ENCODE measurements at regions not wholly inside any gene's neighbourhood (a gene's known extent, or its start where the extent isn't known, plus 50 kb on each side); places are given as distances from the start of the nearest gene placed in this dataset.

DNA sequence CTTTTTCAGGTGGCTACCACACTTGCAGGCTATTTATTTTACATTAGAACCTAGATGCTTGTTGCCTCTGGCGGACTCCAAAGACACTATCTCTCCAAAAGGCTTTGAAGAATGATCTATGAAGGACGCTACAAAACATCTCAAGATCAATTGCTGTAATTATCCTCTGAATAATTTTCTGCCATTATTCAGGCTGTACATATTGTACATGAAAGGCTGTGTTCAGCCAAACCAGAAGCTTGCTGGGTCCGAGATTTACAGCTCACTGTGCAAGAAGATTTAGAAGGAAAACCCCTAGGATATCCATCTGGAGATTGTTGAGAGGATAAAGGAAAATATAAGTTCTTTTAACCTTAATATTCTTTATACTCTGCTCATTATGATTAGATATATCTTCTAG, 523.6 kb upstream of the PLXNA2 start:
- no peak overlapping the region for H3K4me2 ChIP-seq
- ATAC-seq (no peak), DNase-seq (ENCODE audit: low spot score) (no peak)
- no peaks in the 10 kb centered on the region for H4K20me1 ChIP-seq (replicated peaks; ENCODE audit: insufficient read depth)
- H3K9me3 Mint-ChIP-seq = no peaks in the 10 kb centered on the region; the same call in 2 of the 3 replicates
- no peak overlapping the region for H3K4me3 Mint-ChIP-seq
- no peaks in the 10 kb centered on the region; the same call in 1 of the 2 replicates for H3K9me2 ChIP-seq (ENCODE audit: insufficient read depth)
- H3K27ac ChIP-seq (ENCODE audit: low read depth) = no peak overlapping the region
- H3K36me3 ChIP-seq (ENCODE audit: insufficient read depth) = no peaks in the 10 kb centered on the region
- no peak overlapping the region for H2AFZ ChIP-seq
- H3K4me1 Mint-ChIP-seq = peaks cover 4% of the 10 kb centered on the region; the same call in 2 of the 3 replicates
- H3F3A ChIP-seq (replicated peaks; ENCODE audit: low read depth) = no peaks in the 10 kb centered on the region
- H3K79me2 ChIP-seq (replicated peaks; ENCODE audit: insufficient read depth) = no peaks in the 10 kb centered on the region
- TF ChIP-seq, protein P1, sequence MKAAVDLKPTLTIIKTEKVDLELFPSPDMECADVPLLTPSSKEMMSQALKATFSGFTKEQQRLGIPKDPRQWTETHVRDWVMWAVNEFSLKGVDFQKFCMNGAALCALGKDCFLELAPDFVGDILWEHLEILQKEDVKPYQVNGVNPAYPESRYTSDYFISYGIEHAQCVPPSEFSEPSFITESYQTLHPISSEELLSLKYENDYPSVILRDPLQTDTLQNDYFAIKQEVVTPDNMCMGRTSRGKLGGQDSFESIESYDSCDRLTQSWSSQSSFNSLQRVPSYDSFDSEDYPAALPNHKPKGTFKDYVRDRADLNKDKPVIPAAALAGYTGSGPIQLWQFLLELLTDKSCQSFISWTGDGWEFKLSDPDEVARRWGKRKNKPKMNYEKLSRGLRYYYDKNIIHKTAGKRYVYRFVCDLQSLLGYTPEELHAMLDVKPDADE (IDR thresholded peaks at IDR 0.05) = no peak
- TF ChIP-seq STAT1 (IDR thresholded peaks at IDR 0.05; ENCODE audit: unreplicated experiment) (no peak), ZNF331 (CRISPR knock-in tag; IDR thresholded peaks at IDR 0.05; ENCODE audit: low read depth) (no peak), NANOG (IDR thresholded peaks at IDR 0.05; ENCODE audit: borderline replicate concordance) (no peak), EZH2 (IDR thresholded peaks at IDR 0.05; ENCODE audit: low read depth, unreplicated experiment) (no peak)
- TF ChIP-seq, protein P2, sequence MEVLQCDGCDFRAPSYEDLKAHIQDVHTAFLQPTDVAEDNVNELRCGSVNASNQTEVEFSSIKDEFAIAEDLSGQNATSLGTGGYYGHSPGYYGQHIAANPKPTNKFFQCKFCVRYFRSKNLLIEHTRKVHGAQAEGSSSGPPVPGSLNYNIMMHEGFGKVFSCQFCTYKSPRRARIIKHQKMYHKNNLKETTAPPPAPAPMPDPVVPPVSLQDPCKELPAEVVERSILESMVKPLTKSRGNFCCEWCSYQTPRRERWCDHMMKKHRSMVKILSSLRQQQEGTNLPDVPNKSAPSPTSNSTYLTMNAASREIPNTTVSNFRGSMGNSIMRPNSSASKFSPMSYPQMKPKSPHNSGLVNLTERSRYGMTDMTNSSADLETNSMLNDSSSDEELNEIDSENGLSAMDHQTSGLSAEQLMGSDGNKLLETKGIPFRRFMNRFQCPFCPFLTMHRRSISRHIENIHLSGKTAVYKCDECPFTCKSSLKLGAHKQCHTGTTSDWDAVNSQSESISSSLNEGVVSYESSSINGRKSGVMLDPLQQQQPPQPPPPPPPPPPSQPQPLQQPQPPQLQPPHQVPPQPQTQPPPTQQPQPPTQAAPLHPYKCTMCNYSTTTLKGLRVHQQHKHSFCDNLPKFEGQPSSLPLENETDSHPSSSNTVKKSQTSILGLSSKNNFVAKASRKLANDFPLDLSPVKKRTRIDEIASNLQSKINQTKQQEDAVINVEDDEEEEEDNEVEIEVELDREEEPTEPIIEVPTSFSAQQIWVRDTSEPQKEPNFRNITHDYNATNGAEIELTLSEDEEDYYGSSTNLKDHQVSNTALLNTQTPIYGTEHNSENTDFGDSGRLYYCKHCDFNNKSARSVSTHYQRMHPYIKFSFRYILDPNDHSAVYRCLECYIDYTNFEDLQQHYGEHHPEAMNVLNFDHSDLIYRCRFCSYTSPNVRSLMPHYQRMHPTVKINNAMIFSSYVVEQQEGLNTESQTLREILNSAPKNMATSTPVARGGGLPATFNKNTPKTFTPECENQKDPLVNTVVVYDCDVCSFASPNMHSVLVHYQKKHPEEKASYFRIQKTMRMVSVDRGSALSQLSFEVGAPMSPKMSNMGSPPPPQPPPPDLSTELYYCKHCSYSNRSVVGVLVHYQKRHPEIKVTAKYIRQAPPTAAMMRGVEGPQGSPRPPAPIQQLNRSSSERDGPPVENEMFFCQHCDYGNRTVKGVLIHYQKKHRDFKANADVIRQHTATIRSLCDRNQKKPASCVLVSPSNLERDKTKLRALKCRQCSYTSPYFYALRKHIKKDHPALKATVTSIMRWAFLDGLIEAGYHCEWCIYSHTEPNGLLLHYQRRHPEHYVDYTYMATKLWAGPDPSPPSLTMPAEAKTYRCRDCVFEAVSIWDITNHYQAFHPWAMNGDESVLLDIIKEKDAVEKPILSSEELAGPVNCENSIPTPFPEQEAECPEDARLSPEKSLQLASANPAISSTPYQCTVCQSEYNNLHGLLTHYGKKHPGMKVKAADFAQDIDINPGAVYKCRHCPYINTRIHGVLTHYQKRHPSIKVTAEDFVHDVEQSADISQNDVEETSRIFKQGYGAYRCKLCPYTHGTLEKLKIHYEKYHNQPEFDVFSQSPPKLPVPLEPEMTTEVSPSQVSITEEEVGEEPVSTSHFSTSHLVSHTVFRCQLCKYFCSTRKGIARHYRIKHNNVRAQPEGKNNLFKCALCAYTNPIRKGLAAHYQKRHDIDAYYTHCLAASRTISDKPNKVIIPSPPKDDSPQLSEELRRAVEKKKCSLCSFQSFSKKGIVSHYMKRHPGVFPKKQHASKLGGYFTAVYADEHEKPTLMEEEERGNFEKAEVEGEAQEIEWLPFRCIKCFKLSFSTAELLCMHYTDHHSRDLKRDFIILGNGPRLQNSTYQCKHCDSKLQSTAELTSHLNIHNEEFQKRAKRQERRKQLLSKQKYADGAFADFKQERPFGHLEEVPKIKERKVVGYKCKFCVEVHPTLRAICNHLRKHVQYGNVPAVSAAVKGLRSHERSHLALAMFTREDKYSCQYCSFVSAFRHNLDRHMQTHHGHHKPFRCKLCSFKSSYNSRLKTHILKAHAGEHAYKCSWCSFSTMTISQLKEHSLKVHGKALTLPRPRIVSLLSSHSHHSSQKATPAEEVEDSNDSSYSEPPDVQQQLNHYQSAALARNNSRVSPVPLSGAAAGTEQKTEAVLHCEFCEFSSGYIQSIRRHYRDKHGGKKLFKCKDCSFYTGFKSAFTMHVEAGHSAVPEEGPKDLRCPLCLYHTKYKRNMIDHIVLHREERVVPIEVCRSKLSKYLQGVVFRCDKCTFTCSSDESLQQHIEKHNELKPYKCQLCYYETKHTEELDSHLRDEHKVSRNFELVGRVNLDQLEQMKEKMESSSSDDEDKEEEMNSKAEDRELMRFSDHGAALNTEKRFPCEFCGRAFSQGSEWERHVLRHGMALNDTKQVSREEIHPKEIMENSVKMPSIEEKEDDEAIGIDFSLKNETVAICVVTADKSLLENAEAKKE (CRISPR knock-in tag; IDR thresholded peaks at IDR 0.05) = no peak
- TF ChIP-seq, protein P3, sequence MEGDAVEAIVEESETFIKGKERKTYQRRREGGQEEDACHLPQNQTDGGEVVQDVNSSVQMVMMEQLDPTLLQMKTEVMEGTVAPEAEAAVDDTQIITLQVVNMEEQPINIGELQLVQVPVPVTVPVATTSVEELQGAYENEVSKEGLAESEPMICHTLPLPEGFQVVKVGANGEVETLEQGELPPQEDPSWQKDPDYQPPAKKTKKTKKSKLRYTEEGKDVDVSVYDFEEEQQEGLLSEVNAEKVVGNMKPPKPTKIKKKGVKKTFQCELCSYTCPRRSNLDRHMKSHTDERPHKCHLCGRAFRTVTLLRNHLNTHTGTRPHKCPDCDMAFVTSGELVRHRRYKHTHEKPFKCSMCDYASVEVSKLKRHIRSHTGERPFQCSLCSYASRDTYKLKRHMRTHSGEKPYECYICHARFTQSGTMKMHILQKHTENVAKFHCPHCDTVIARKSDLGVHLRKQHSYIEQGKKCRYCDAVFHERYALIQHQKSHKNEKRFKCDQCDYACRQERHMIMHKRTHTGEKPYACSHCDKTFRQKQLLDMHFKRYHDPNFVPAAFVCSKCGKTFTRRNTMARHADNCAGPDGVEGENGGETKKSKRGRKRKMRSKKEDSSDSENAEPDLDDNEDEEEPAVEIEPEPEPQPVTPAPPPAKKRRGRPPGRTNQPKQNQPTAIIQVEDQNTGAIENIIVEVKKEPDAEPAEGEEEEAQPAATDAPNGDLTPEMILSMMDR (conservative IDR thresholded peaks at IDR 0.05; ENCODE audit: low read depth in 2 of 2) = no peak
- no peak overlapping the region for H3K4me3 ChIP-seq
- no peak overlapping the region for H3K27ac Mint-ChIP-seq
- H3K27me3 ChIP-seq (ENCODE audit: insufficient read depth) = no peaks in the 10 kb centered on the region
- H3K27me3 Mint-ChIP-seq (ENCODE audit: insufficient read depth, low read depth, poor library complexity) = no peaks in the 10 kb centered on the region
- H3K36me3 Mint-ChIP-seq (ENCODE audit: low read depth) = no peaks in the 10 kb centered on the region
- H3K4me1 ChIP-seq (ENCODE audit: insufficient read depth) = peaks cover 5% of the 10 kb centered on the region; the same call in 1 of the 2 replicates

Measured in GM23338 (cell line).